HG02981 (cell line): ENCODE measurements at regions not wholly inside any gene's neighbourhood (a gene's known extent, or its start where the extent isn't known, plus 50 kb on each side); places are given as distances from the start of the nearest gene placed in this dataset.

Experiments
- ATAC-seq: cut with Tn5 transposase; IDR thresholded peaks from one replicate; pipeline ENCODE4 v1.9.1; 2021; ENCODE audit warnings: mild to moderate bottlenecking, moderate library complexity; ENCODE audit not compliant: unreplicated experiment

GRCh38 chr3:127384717-127385539, 97.1 kb upstream of the PRR20G start:
- ATAC-seq: no peak

- ATAC-seq: no peak
Observed at GRCh38 chr3:127383656-127384179, 95.9 kb upstream of the PRR20G start.

- no peak for ATAC-seq
Observed at GRCh38 chr3:127377801-127378655, 90.2 kb upstream of the PRR20G start.

GRCh38 chr3:127375151-127375930, 87.5 kb upstream of the PRR20G start:
- ATAC-seq: no peak

- ATAC-seq: no peak
Observed at GRCh38 chr3:127374086-127375010, 86.5 kb upstream of the PRR20G start.

GRCh38 chr3:127373441-127374085, 85.7 kb upstream of the PRR20G start:
- no peak for ATAC-seq

GRCh38 chr3:127371846-127372245, 84.0 kb upstream of the PRR20G start:
- ATAC-seq: no peak

GRCh38 chr3:127371334-127371733, 83.5 kb upstream of the PRR20G start:
- ATAC-seq: no peak

- no peak for ATAC-seq
Observed at GRCh38 chr3:127370906-127371305, 83.1 kb upstream of the PRR20G start.

GRCh38 chr3:127369356-127369935, 81.6 kb upstream of the PRR20G start:
- ATAC-seq: no peak

GRCh38 chr3:127368186-127369032, 80.6 kb upstream of the PRR20G start:
- ATAC-seq: no peak

- ATAC-seq: no peak
Observed at GRCh38 chr3:127367593-127367992, 79.7 kb upstream of the PRR20G start.

- no peak for ATAC-seq
Observed at GRCh38 chr3:127366383-127366782, 78.5 kb upstream of the PRR20G start.

GRCh38 chr3:127365163-127365798, 77.4 kb upstream of the PRR20G start:
- ATAC-seq: no peak

GRCh38 chr3:127363891-127364290, 76.0 kb upstream of the PRR20G start:
- ATAC-seq: no peak

GRCh38 chr3:127363171-127363570, 75.3 kb upstream of the PRR20G start:
- no peak for ATAC-seq

GRCh38 chr3:127360647-127361046, 72.8 kb upstream of the PRR20G start:
- no peak for ATAC-seq

GRCh38 chr3:127358641-127359040, 70.8 kb upstream of the PRR20G start:
- ATAC-seq: no peak
